Endodermal cell (in vitro differentiated cells): ENCODE measurements at regions not wholly inside any gene's neighbourhood (a gene's known extent, or its start where the extent isn't known, plus 50 kb on each side); places are given as distances from the start of the nearest gene placed in this dataset.

ENCODE experiments used
- DNase-seq: peaks from one replicate; pipeline ENCODE4 v3.0.0-alpha.2; 2017
- H3K27ac ChIP-seq: 2 replicates; pipeline ENCODE4 v1.5.1; 2013; ENCODE audit warnings: mild to moderate bottlenecking, low read depth, low read length, moderate library complexity
- H3K27me3 ChIP-seq: 2 replicates; pipeline ENCODE4 v1.6.1; 2013; ENCODE audit warnings: mild to moderate bottlenecking, low read length, moderate library complexity; ENCODE audit not compliant: insufficient read depth, control insufficient read depth, poor library complexity, severe bottlenecking
- H3K36me3 ChIP-seq: 2 replicates; pipeline ENCODE4 v1.7.0; 2013; ENCODE audit warnings: mild to moderate bottlenecking, low read length, moderate library complexity; ENCODE audit not compliant: control insufficient read depth, insufficient read depth
- H3K4me1 ChIP-seq: one replicate; pipeline ENCODE4 v1.7.0; 2013; ENCODE audit warnings: low read length; ENCODE audit not compliant: control insufficient read depth, insufficient read depth
- H3K4me3 ChIP-seq: 2 replicates; pipeline ENCODE4 v1.5.1; 2013; ENCODE audit warnings: mild to moderate bottlenecking, low read length, moderate library complexity
- H3K9ac ChIP-seq: 2 replicates; pipeline ENCODE4 v1.6.1; 2013; ENCODE audit warnings: mild to moderate bottlenecking, low read length, moderate library complexity; ENCODE audit not compliant: poor library complexity, severe bottlenecking; ENCODE audit errors: extremely low read depth
- H3K9me3 ChIP-seq: 2 replicates; pipeline ENCODE4 v1.6.1; 2013; ENCODE audit warnings: mild to moderate bottlenecking, low read length, moderate library complexity; ENCODE audit not compliant: control insufficient read depth
- H3K27ac Mint-ChIP-seq: 2 replicates; pipeline ENCODE4 v1.8.0; 2020; ENCODE audit warnings: mixed read lengths
- H3K27me3 Mint-ChIP-seq: 2 replicates; pipeline ENCODE4 v1.8.0; 2021; ENCODE audit warnings: mild to moderate bottlenecking, mixed read lengths; ENCODE audit not compliant: insufficient read depth
- H3K36me3 Mint-ChIP-seq: 2 replicates; pipeline ENCODE4 v1.8.0; 2020; ENCODE audit warnings: low read depth, mixed read lengths
- H3K4me1 Mint-ChIP-seq: 2 replicates; pipeline ENCODE4 v1.8.0; 2020; ENCODE audit warnings: mixed read lengths
- H3K4me3 Mint-ChIP-seq: 2 replicates; pipeline ENCODE4 v1.8.0; 2020; ENCODE audit warnings: mild to moderate bottlenecking, moderate library complexity, mixed read lengths
- H3K9me3 Mint-ChIP-seq: 2 replicates; pipeline ENCODE4 v1.8.0; 2020; ENCODE audit warnings: mild to moderate bottlenecking, mixed read lengths
- CTCF ChIP-seq: fragments of 200-600 bp; sonication (generic); conservative IDR thresholded peaks from 2 replicates; pipeline ENCODE4 v1.5.0; 2021; ENCODE audit warnings: antibody characterized with exemption, mild to moderate bottlenecking
- WGBS, 2 experiments: methylation state at CpG; one replicate each; pipeline versions ENCODE4 v1.1.5 to v1.1.7; 2013; ENCODE audit warnings: missing lambda C conversion rate in 2 of 2, mixed read lengths in 1 of 2; ENCODE audit not compliant: insufficient coverage in 1 of 2, insufficient read length in 1 of 2; 5-methylcytosine and 5-hydroxymethylcytosine counted together

GRCh38 chr4:160835789-160836188 lies 1328.0 kb downstream of the FSTL5 start:
- WGBS, 2 experiments: 47 to 57% methylated on average over 2 to 3 of the region's 3 CpGs
- Mint-ChIP-seq H3K27ac (no peak overlapping the region), H3K4me1 (no peaks in the 10 kb centered on the region), H3K27me3 (no peaks in the 10 kb centered on the region), H3K9me3 (no peaks in the 10 kb centered on the region), H3K36me3 (no peaks in the 10 kb centered on the region), H3K4me3 (no peak overlapping the region)
- peak; percentile 36 for TF ChIP-seq CTCF
- no peak overlapping the region for H3K9ac ChIP-seq
- no peaks in the 10 kb centered on the region for H3K36me3 ChIP-seq
- DNase-seq: peak; percentile 81
- H3K4me3 ChIP-seq: no peak overlapping the region
- H3K27ac ChIP-seq: no peak overlapping the region
- H3K4me1 ChIP-seq: no peaks in the 10 kb centered on the region
- H3K9me3 ChIP-seq: no peaks in the 10 kb centered on the region
- no peaks in the 10 kb centered on the region for H3K27me3 ChIP-seq

GRCh38 chr4:160836431-160836830 lies 1327.4 kb downstream of the FSTL5 start:
- Mint-ChIP-seq H3K27ac (no peak overlapping the region), H3K36me3 (no peaks in the 10 kb centered on the region), H3K4me1 (no peaks in the 10 kb centered on the region), H3K27me3 (no peaks in the 10 kb centered on the region), H3K9me3 (no peaks in the 10 kb centered on the region), H3K4me3 (no peak overlapping the region)
- no peak overlapping the region for H3K9ac ChIP-seq
- no peak for DNase-seq
- 86% methylated on average over 1 of the region's 2 CpGs; no CpG with 5 or more reads in 1 of the 2 experiments for WGBS, 2 experiments
- no peaks in the 10 kb centered on the region for H3K4me1 ChIP-seq
- H3K27me3 ChIP-seq: no peaks in the 10 kb centered on the region
- H3K27ac ChIP-seq: no peak overlapping the region
- TF ChIP-seq CTCF: no peak
- H3K4me3 ChIP-seq: no peak overlapping the region
- H3K9me3 ChIP-seq: no peaks in the 10 kb centered on the region
- no peaks in the 10 kb centered on the region for H3K36me3 ChIP-seq

GRCh38 chr4:160846121-160846520 lies 1317.7 kb downstream of the FSTL5 start:
- H3K36me3 Mint-ChIP-seq: no peaks in the 10 kb centered on the region
- H3K4me3 ChIP-seq: no peak overlapping the region
- no peak for DNase-seq
- no peak overlapping the region for H3K4me3 Mint-ChIP-seq
- no peaks in the 10 kb centered on the region for H3K27me3 ChIP-seq
- TF ChIP-seq CTCF: no peak
- H3K4me1 Mint-ChIP-seq: peaks cover 9% of the 10 kb centered on the region
- H3K27me3 Mint-ChIP-seq: no peaks in the 10 kb centered on the region
- H3K9me3 ChIP-seq: no peaks in the 10 kb centered on the region
- no peak overlapping the region for H3K27ac Mint-ChIP-seq
- no peaks in the 10 kb centered on the region for H3K36me3 ChIP-seq
- H3K4me1 ChIP-seq: peaks cover 4% of the 10 kb centered on the region
- H3K27ac ChIP-seq: no peak overlapping the region
- H3K9me3 Mint-ChIP-seq: no peaks in the 10 kb centered on the region
- WGBS, 2 experiments: 93% methylated on average over 2 of the region's 2 CpGs
- H3K9ac ChIP-seq: no peak overlapping the region
